ENCODE measurements at regions not wholly inside any gene's neighbourhood (a gene's known extent, or its start where the extent isn't known, plus 50 kb on each side); places are given as distances from the start of the nearest gene placed in this dataset.

DNA sequence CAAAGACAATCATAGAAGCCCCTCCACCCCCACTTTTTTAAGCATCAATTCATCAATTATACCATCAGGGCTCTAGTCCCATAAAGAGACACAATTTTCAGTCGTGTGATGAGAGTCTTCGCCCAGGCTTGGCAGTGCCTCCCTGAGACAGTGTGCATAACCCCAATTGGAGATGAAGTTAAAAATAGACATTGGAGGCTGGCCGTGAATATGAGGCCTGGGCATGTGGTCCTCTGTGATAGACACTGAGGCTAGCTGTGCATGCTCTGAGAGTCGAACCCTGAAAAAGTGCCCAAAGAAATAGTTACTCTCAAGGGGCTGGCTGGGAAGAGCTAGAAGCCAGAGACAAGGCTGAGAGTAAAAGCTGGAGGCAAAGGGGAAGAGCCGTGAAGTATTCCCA lies 248.6 kb upstream of the NR4A3 start:
- TF ChIP-seq EZH2phosphoT487 (IDR thresholded peaks at IDR 0.05; ENCODE audit: borderline replicate concordance): no peak
- no peak for TF ChIP-seq CTCF (conservative IDR thresholded peaks at IDR 0.05; ENCODE audit: low read length)
- Histone ChIP-seq H3K79me2 (ENCODE audit: insufficient read depth, low read length) (no peaks in the 10 kb centered on the region), H3K27me3 (ENCODE audit: insufficient read depth, low read length, poor library complexity, severe bottlenecking) (no peaks in the 10 kb centered on the region), H3K9me2 (replicated peaks; ENCODE audit: low read depth, low read length) (no peaks in the 10 kb centered on the region), H2AFZ (ENCODE audit: low read length) (no peak overlapping the region), H3K4me1 (ENCODE audit: insufficient read depth, low read length, poor library complexity, severe bottlenecking) (no peaks in the 10 kb centered on the region), H3F3A (ENCODE audit: low read depth) (no peaks in the 10 kb centered on the region), H3K36me3 (ENCODE audit: insufficient read depth, low read length) (no peaks in the 10 kb centered on the region), H3K9ac (ENCODE audit: low read depth, low read length, poor library complexity, severe bottlenecking) (no peak overlapping the region), H3K4me3 (ENCODE audit: low read length, poor library complexity, severe bottlenecking) (no peak overlapping the region), H4K20me1 (ENCODE audit: insufficient read depth, low read length, poor library complexity, severe bottlenecking) (no peaks in the 10 kb centered on the region), H3K4me2 (ENCODE audit: low read depth, low read length, poor library complexity, severe bottlenecking) (no peak overlapping the region), H3K9me3 (ENCODE audit: insufficient read depth, low read depth, low read length) (no peaks in the 10 kb centered on the region)

DNA sequence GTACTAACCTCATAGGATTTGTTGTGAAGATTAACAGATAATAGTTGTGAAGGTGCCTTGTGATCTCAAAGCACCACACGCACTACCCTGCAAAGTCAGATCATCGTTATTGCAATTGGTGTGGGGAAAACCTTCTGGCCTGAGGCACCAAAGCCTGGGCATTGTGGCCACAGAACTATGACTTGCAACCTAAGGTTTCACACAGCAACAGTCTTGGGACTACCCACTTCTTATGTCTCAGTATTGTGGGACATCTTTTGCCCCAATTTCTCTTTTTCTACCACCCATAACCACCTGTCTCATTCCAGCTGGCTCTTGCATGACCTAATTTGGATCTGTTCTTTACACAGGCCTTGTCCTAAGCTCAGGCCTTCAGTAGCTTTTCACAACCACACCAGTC lies 247.8 kb upstream of the NR4A3 start:
- no peaks in the 10 kb centered on the region for H4K20me1 ChIP-seq (ENCODE audit: insufficient read depth, low read length, poor library complexity, severe bottlenecking)
- no peaks in the 10 kb centered on the region for H3K79me2 ChIP-seq (ENCODE audit: insufficient read depth, low read length)
- H3K9ac ChIP-seq (ENCODE audit: low read depth, low read length, poor library complexity, severe bottlenecking): no peak overlapping the region
- no peaks in the 10 kb centered on the region for H3F3A ChIP-seq (ENCODE audit: low read depth)
- no peaks in the 10 kb centered on the region for H3K9me3 ChIP-seq (ENCODE audit: insufficient read depth, low read depth, low read length)
- no peaks in the 10 kb centered on the region for H3K4me1 ChIP-seq (ENCODE audit: insufficient read depth, low read length, poor library complexity, severe bottlenecking)
- no peaks in the 10 kb centered on the region for H3K36me3 ChIP-seq (ENCODE audit: insufficient read depth, low read length)
- TF ChIP-seq CTCF (conservative IDR thresholded peaks at IDR 0.05; ENCODE audit: low read length): no peak
- no peak for TF ChIP-seq EZH2phosphoT487 (IDR thresholded peaks at IDR 0.05; ENCODE audit: borderline replicate concordance)
- H3K27me3 ChIP-seq (ENCODE audit: insufficient read depth, low read length, poor library complexity, severe bottlenecking): no peaks in the 10 kb centered on the region
- no peak overlapping the region for H2AFZ ChIP-seq (ENCODE audit: low read length)
- no peaks in the 10 kb centered on the region for H3K9me2 ChIP-seq (replicated peaks; ENCODE audit: low read depth, low read length)
- no peak overlapping the region for H3K4me3 ChIP-seq (ENCODE audit: low read length, poor library complexity, severe bottlenecking)
- no peak overlapping the region for H3K4me2 ChIP-seq (ENCODE audit: low read depth, low read length, poor library complexity, severe bottlenecking)

GRCh38 chr9:99576002-99576401 lies 245.7 kb upstream of the NR4A3 start:
- no peaks in the 10 kb centered on the region for H3F3A ChIP-seq (ENCODE audit: low read depth)
- no peaks in the 10 kb centered on the region for H3K36me3 ChIP-seq (ENCODE audit: insufficient read depth, low read length)
- no peak overlapping the region for H3K4me3 ChIP-seq (ENCODE audit: low read length, poor library complexity, severe bottlenecking)
- no peak overlapping the region for H3K9ac ChIP-seq (ENCODE audit: low read depth, low read length, poor library complexity, severe bottlenecking)
- no peaks in the 10 kb centered on the region for H3K27me3 ChIP-seq (ENCODE audit: insufficient read depth, low read length, poor library complexity, severe bottlenecking)
- no peaks in the 10 kb centered on the region for H3K9me2 ChIP-seq (replicated peaks; ENCODE audit: low read depth, low read length)
- H4K20me1 ChIP-seq (ENCODE audit: insufficient read depth, low read length, poor library complexity, severe bottlenecking): no peaks in the 10 kb centered on the region
- TF ChIP-seq CTCF (conservative IDR thresholded peaks at IDR 0.05; ENCODE audit: low read length) (no peak), EZH2phosphoT487 (IDR thresholded peaks at IDR 0.05; ENCODE audit: borderline replicate concordance) (no peak)
- no peaks in the 10 kb centered on the region for H3K4me1 ChIP-seq (ENCODE audit: insufficient read depth, low read length, poor library complexity, severe bottlenecking)
- H3K9me3 ChIP-seq (ENCODE audit: insufficient read depth, low read depth, low read length): no peaks in the 10 kb centered on the region
- H3K79me2 ChIP-seq (ENCODE audit: insufficient read depth, low read length): no peaks in the 10 kb centered on the region
- H3K4me2 ChIP-seq (ENCODE audit: low read depth, low read length, poor library complexity, severe bottlenecking): no peak overlapping the region
- H2AFZ ChIP-seq (ENCODE audit: low read length): no peak overlapping the region
